ENCODE measurements at regions not wholly inside any gene's neighbourhood (a gene's known extent, or its start where the extent isn't known, plus 50 kb on each side); places are given as distances from the start of the nearest gene placed in this dataset.

GRCh38 chr17:21525464-21526130 lies 149.4 kb downstream of the KCNJ12 start:
- Mint-ChIP-seq H3K9me3 (no peaks in the 10 kb centered on the region), H3K4me3 (no peak overlapping the region), H3K27ac (no peak overlapping the region), H3K27me3 (peaks cover 4% of the 10 kb centered on the region), H3K36me3 (ENCODE audit: low read depth) (no peaks in the 10 kb centered on the region), H3K4me1 (ENCODE audit: low read depth) (no peaks in the 10 kb centered on the region)
- Histone ChIP-seq H3K27me3 (ENCODE audit: control insufficient read depth in 1 of 2, insufficient read depth in 2 of 2, low read length in 2 of 2) (no peaks in the 10 kb centered on the region), H3K4me3 (ENCODE audit: low read length) (no peak overlapping the region), H3K4me1 (ENCODE audit: insufficient read depth, low read length) (no peaks in the 10 kb centered on the region), H3K36me3 (ENCODE audit: insufficient read depth, low read length) (no peaks in the 10 kb centered on the region), H3K9me3 (ENCODE audit: control insufficient read depth in 1 of 2, insufficient read depth in 1 of 2, low read length in 2 of 2) (no peaks in the 10 kb centered on the region), H3K27ac (ENCODE audit: low read depth in 1 of 2, low read length in 2 of 2) (no peak overlapping the region)
- DNase-seq (no peak), ATAC-seq (ENCODE audit: poor library complexity) (no peak)
- intact Hi-C loops (cut with DNase I, micrococcal nuclease): no loop called here
- ChIA-PET POLR2A (no interaction called here), CTCF (interaction anchor here (1.7 kb wide), 1 partner anchor 12 kb away, joined by 4 read pairs; no protein-coding TSS in a partner anchor)
- TF ChIP-seq, protein P1, sequence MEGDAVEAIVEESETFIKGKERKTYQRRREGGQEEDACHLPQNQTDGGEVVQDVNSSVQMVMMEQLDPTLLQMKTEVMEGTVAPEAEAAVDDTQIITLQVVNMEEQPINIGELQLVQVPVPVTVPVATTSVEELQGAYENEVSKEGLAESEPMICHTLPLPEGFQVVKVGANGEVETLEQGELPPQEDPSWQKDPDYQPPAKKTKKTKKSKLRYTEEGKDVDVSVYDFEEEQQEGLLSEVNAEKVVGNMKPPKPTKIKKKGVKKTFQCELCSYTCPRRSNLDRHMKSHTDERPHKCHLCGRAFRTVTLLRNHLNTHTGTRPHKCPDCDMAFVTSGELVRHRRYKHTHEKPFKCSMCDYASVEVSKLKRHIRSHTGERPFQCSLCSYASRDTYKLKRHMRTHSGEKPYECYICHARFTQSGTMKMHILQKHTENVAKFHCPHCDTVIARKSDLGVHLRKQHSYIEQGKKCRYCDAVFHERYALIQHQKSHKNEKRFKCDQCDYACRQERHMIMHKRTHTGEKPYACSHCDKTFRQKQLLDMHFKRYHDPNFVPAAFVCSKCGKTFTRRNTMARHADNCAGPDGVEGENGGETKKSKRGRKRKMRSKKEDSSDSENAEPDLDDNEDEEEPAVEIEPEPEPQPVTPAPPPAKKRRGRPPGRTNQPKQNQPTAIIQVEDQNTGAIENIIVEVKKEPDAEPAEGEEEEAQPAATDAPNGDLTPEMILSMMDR (IDR thresholded peaks at IDR 0.05): no peak

GRCh38 chr17:21528031-21528695 lies 152.0 kb downstream of the KCNJ12 start:
- no peaks in the 10 kb centered on the region for H3K27me3 Mint-ChIP-seq
- Histone ChIP-seq H3K4me3 (ENCODE audit: low read length) (no peak overlapping the region), H3K36me3 (ENCODE audit: insufficient read depth, low read length) (no peaks in the 10 kb centered on the region), H3K27ac (ENCODE audit: low read depth in 1 of 2, low read length in 2 of 2) (no peak overlapping the region), H3K27me3 (ENCODE audit: control insufficient read depth in 1 of 2, insufficient read depth in 2 of 2, low read length in 2 of 2) (no peaks in the 10 kb centered on the region), H3K4me1 (ENCODE audit: insufficient read depth, low read length) (peaks cover 5% of the 10 kb centered on the region), H3K9me3 (ENCODE audit: control insufficient read depth in 1 of 2, insufficient read depth in 1 of 2, low read length in 2 of 2) (no peaks in the 10 kb centered on the region)
- H3K27ac Mint-ChIP-seq: no peak overlapping the region
- H3K4me3 Mint-ChIP-seq: no peak overlapping the region
- H3K4me1 Mint-ChIP-seq (ENCODE audit: low read depth): peaks cover 11% of the 10 kb centered on the region
- TF ChIP-seq, protein P1 (IDR thresholded peaks at IDR 0.05): no peak
- POLR2A ChIA-PET: no interaction called here
- no peaks in the 10 kb centered on the region for H3K9me3 Mint-ChIP-seq
- H3K36me3 Mint-ChIP-seq (ENCODE audit: low read depth): no peaks in the 10 kb centered on the region
- no peak for ATAC-seq (ENCODE audit: poor library complexity)
- DNase-seq: no peak
- intact Hi-C loops (cut with DNase I, micrococcal nuclease): no loop called here
- CTCF ChIA-PET: no interaction called here

GRCh38 chr17:21530311-21530710 lies 154.2 kb downstream of the KCNJ12 start:
- H3K27me3 Mint-ChIP-seq: no peaks in the 10 kb centered on the region

More at GRCh38 chr17:21530311-21530710, 154.2 kb downstream of the KCNJ12 start:
- Mint-ChIP-seq H3K36me3 (ENCODE audit: low read depth) (peaks cover 13% of the 10 kb centered on the region), H3K27ac (no peak overlapping the region), H3K4me1 (ENCODE audit: low read depth) (peaks cover 15% of the 10 kb centered on the region), H3K4me3 (no peak overlapping the region), H3K9me3 (no peaks in the 10 kb centered on the region)
- peaks cover 7% of the 10 kb centered on the region for H3K4me1 ChIP-seq (ENCODE audit: insufficient read depth, low read length)
- TF ChIP-seq, protein P1 (IDR thresholded peaks at IDR 0.05): no peak
- intact Hi-C loops (cut with DNase I, micrococcal nuclease): no loop called here
- ChIA-PET CTCF (no interaction called here), POLR2A (no interaction called here)
- no peak for DNase-seq
- peaks cover 4% of the 10 kb centered on the region for H3K36me3 ChIP-seq (ENCODE audit: insufficient read depth, low read length)
- no peaks in the 10 kb centered on the region for H3K9me3 ChIP-seq (ENCODE audit: control insufficient read depth in 1 of 2, insufficient read depth in 1 of 2, low read length in 2 of 2)
- H3K27ac ChIP-seq (ENCODE audit: low read depth in 1 of 2, low read length in 2 of 2): no peak overlapping the region
- no peak overlapping the region for H3K4me3 ChIP-seq (ENCODE audit: low read length)
- ATAC-seq (ENCODE audit: poor library complexity): no peak
- no peaks in the 10 kb centered on the region for H3K27me3 ChIP-seq (ENCODE audit: control insufficient read depth in 1 of 2, insufficient read depth in 2 of 2, low read length in 2 of 2)

All from CD4-positive, alpha-beta T cell (primary cell).